Activated B cell treated with CpG ODN at 0.5 μM for 24 hours (primary cell): ENCODE measurements at regions not wholly inside any gene's neighbourhood (a gene's known extent, or its start where the extent isn't known, plus 50 kb on each side); places are given as distances from the start of the nearest gene placed in this dataset.

Experiments
- ATAC-seq: fragments of 200-7000 bp; cut with Tn5 transposase; one replicate; pipeline ENCODE4 v1.10.0; 2021; ENCODE audit warnings: low read depth, mild to moderate bottlenecking, moderate library complexity
- CTCF ChIA-PET: fragments of 350-600 bp; sonication (Branson Sonifier 250); formaldehyde crosslinking; loops from one replicate; lab custom pipeline; 2021; ENCODE audit warnings: antibody characterized with exemption; lab: Charles Lee
- POLR2A ChIA-PET: fragments of 350-600 bp; sonication (Branson Sonifier 250); formaldehyde crosslinking; loops from one replicate; lab custom pipeline; 2021; ENCODE audit warnings: antibody characterized with exemption; lab: Charles Lee
- DNase-seq: peaks from one replicate; pipeline ENCODE4 v3.0.0; 2022
- H3K27ac Mint-ChIP-seq: one replicate; pipeline ENCODE4 v1.8.0; 2020; ENCODE audit warnings: mixed read lengths
- H3K27me3 Mint-ChIP-seq: one replicate; pipeline ENCODE4 v1.8.0; 2021; ENCODE audit warnings: mixed read lengths
- H3K36me3 Mint-ChIP-seq: one replicate; pipeline ENCODE4 v1.8.0; 2021; ENCODE audit warnings: low read depth, mixed read lengths
- H3K4me1 Mint-ChIP-seq: one replicate; pipeline ENCODE4 v1.8.0; 2021; ENCODE audit warnings: mixed read lengths
- H3K4me3 Mint-ChIP-seq: one replicate; pipeline ENCODE4 v1.8.0; 2020; ENCODE audit warnings: mild to moderate bottlenecking, mixed read lengths
- H3K9me3 Mint-ChIP-seq: one replicate; pipeline ENCODE4 v1.8.0; 2020; ENCODE audit warnings: mixed read lengths
- intact Hi-C: fragments of 100-400 bp; cut with micrococcal nuclease; formaldehyde crosslinking; loops from one replicate; pipeline ENCODE4 v1.15.1; 2024
- TF ChIP-seq, protein P1 (sequence below): fragments of 200-600 bp; IDR thresholded peaks from one replicate; pipeline ENCODE4 v1.8.0; 2022; ENCODE audit warnings: antibody characterized with exemption, mild to moderate bottlenecking

DNA sequence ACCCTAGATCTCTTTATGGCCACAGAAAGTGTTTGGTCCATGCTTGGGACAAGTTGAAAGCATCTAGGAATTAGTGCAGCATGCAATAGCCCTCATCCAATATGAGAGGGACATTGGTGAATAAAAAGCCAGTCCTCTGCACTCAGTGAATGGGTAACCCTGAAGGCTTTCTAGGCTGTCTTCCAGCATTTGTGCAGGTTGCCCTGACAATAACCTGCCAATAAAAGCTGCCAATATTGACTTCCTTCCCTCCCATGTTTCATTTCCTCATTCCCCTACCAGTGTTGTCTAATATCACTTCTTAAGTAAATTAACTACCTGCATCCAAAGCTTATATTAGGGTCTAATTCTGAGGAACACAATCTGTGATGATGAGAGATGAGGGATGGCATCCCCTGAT is 563.6 kb upstream of the NEGR1 start:
- ChIA-PET POLR2A (no interaction called here), CTCF (no interaction called here)
- Mint-ChIP-seq H3K36me3 (no peaks in the 10 kb centered on the region), H3K27me3 (no peaks in the 10 kb centered on the region), H3K27ac (no peak overlapping the region), H3K4me3 (no peak overlapping the region), H3K9me3 (peaks cover 5% of the 10 kb centered on the region), H3K4me1 (no peaks in the 10 kb centered on the region)
- no peak for DNase-seq
- intact Hi-C loops = no loop called here
- TF ChIP-seq, protein P1, sequence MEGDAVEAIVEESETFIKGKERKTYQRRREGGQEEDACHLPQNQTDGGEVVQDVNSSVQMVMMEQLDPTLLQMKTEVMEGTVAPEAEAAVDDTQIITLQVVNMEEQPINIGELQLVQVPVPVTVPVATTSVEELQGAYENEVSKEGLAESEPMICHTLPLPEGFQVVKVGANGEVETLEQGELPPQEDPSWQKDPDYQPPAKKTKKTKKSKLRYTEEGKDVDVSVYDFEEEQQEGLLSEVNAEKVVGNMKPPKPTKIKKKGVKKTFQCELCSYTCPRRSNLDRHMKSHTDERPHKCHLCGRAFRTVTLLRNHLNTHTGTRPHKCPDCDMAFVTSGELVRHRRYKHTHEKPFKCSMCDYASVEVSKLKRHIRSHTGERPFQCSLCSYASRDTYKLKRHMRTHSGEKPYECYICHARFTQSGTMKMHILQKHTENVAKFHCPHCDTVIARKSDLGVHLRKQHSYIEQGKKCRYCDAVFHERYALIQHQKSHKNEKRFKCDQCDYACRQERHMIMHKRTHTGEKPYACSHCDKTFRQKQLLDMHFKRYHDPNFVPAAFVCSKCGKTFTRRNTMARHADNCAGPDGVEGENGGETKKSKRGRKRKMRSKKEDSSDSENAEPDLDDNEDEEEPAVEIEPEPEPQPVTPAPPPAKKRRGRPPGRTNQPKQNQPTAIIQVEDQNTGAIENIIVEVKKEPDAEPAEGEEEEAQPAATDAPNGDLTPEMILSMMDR = no peak
- ATAC-seq = no peak

DNA sequence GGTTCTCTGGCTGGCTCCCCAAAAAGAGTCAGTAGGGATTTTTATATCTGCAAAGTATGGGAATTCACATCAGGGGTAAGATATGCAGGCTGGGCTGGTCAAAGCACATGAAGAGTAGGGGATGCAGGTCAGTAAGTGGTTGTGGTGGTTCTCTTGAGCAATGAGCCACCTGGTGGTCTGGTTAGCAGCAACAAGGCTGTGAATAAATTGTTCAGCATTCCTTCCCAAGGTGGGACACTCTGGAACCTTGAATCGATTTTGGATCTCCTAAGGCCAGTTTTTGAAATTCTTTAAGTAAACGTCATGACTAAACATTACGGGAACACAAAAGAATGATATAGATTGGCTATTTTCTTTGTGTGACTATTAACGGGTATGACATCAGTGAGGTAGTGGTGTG is 563.0 kb upstream of the NEGR1 start:
- no peak for DNase-seq
- Mint-ChIP-seq H3K27ac (no peak overlapping the region), H3K27me3 (no peaks in the 10 kb centered on the region), H3K9me3 (peaks cover 5% of the 10 kb centered on the region), H3K4me3 (no peak overlapping the region), H3K4me1 (no peaks in the 10 kb centered on the region), H3K36me3 (no peaks in the 10 kb centered on the region)
- ChIA-PET POLR2A (no interaction called here), CTCF (no interaction called here)
- TF ChIP-seq, protein P1 = no peak
- intact Hi-C loops = no loop called here
- no peak for ATAC-seq

DNA sequence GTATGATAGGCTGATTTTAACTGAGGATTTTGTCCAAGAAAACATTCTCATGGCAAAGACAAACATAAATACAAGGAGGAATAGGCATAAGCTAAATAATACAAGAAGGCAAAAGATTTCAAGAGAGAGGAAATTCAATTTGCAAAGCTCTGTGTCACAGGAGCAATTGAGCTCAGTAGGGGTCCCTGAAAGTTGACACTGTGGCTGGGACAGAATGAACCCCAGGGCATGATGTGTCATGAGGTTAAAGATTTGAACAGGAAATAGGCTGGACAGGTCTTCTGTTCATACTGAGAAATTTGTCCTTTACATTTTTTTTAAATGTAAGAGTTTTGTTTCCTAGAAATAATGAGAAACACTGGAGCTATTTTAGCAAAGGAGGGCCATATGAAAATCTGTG is 555.4 kb upstream of the NEGR1 start:
- H3K9me3 Mint-ChIP-seq = peaks cover 22% of the 10 kb centered on the region
- POLR2A ChIA-PET = no interaction called here
- no peaks in the 10 kb centered on the region for H3K4me1 Mint-ChIP-seq
- H3K27ac Mint-ChIP-seq = no peak overlapping the region
- no peak overlapping the region for H3K4me3 Mint-ChIP-seq
- intact Hi-C loops = no loop called here
- CTCF ChIA-PET = no interaction called here
- no peak for ATAC-seq
- no peaks in the 10 kb centered on the region for H3K27me3 Mint-ChIP-seq
- TF ChIP-seq, protein P1 = no peak
- DNase-seq = no peak
- H3K36me3 Mint-ChIP-seq = no peaks in the 10 kb centered on the region

DNA sequence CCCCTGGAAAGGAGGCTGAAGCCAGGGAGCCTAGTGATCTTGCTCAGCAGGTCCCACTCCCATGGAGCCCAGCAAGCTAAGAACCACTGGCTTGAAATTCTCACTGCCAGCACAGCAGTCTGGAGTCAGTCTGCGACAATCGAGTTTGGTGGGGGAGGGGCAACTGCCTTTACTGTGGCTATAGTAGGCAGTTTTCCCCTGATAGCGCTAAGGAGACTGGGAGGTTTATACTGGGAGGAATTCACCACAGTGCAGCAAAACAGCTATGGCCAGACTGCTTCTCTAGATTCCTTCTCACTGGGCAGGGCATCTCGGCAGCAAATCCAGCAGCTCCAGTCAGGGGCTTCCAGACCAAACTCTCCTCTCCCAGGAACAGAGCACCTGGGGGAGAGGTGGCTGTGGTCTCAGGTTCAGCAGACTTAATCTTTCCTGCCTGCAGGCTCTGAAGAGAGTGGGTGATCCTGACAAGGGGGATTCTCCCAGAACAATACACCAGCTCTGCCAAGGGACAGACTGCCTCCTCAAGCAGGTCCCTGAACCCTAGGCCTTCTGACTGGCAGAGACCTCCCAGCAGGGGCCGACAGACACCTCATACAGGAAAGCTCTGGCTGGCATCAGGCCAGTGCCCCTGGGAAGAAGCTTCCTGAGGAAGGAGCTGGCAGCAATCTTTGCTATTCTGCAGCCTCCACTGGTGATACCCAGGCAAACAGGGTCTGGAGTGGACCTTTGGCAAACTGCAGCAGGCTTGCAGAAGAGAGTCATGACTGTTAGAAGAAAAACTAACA is 548.5 kb upstream of the NEGR1 start:
- ChIA-PET CTCF (no interaction called here), POLR2A (no interaction called here)
- no peak overlapping the region for H3K27ac Mint-ChIP-seq
- peaks cover 18% of the 10 kb centered on the region for H3K9me3 Mint-ChIP-seq
- ATAC-seq (no peak), DNase-seq (no peak)
- no peaks in the 10 kb centered on the region for H3K36me3 Mint-ChIP-seq
- no peaks in the 10 kb centered on the region for H3K27me3 Mint-ChIP-seq
- intact Hi-C loops = no loop called here
- no peak overlapping the region for H3K4me3 Mint-ChIP-seq
- TF ChIP-seq, protein P1 = no peak
- H3K4me1 Mint-ChIP-seq = no peaks in the 10 kb centered on the region

DNA sequence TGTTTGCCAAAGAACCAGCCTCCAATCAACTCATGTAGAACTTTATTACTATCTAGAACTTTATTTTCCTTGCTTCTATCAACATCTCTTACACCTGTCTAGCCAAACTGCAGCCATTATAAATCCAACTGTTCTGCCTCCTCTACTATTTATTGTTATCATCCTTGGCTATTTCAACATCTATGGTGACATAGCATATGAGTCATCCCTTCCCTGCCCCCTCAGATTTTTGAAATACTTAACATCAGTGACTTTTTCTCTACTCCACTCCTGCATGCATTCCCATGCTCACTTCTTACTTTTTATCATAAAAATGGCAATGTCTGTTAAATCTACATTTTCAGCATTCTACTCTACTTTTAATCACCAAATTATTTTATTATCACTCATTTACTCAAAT is 544.9 kb upstream of the NEGR1 start:
- intact Hi-C loops = no loop called here
- no peaks in the 10 kb centered on the region for H3K27me3 Mint-ChIP-seq
- DNase-seq = no peak
- no peaks in the 10 kb centered on the region for H3K36me3 Mint-ChIP-seq
- ChIA-PET CTCF (no interaction called here), POLR2A (no interaction called here)
- H3K4me1 Mint-ChIP-seq = no peaks in the 10 kb centered on the region
- H3K9me3 Mint-ChIP-seq = peaks cover 9% of the 10 kb centered on the region
- H3K4me3 Mint-ChIP-seq = no peak overlapping the region
- ATAC-seq = no peak
- no peak overlapping the region for H3K27ac Mint-ChIP-seq
- TF ChIP-seq, protein P1 = no peak
